WTC11 (cell line): ENCODE measurements at regions not wholly inside any gene's neighbourhood (a gene's known extent, or its start where the extent isn't known, plus 50 kb on each side); places are given as distances from the start of the nearest gene placed in this dataset.

Experiments used
- ATF3 ChIP-seq: sonication (generic); formaldehyde crosslinking; conservative IDR thresholded peaks from 2 replicates; pipeline ENCODE4 v1.8.1; 2022; ENCODE audit warnings: mild to moderate bottlenecking, missing genetic modification reagents
- CBFB ChIP-seq: sonication (generic); formaldehyde crosslinking; IDR thresholded peaks from 2 replicates; pipeline ENCODE4 v1.8.1; 2022; ENCODE audit warnings: mild to moderate bottlenecking, low read depth, missing genetic modification reagents
- CTCF ChIP-seq: fragments of 200-600 bp; IDR thresholded peaks from 2 replicates; pipeline ENCODE4 v1.8.0; 2022; ENCODE audit warnings: antibody characterized with exemption
- IRF2 ChIP-seq: sonication (generic); formaldehyde crosslinking; IDR thresholded peaks from 2 replicates; pipeline ENCODE4 v1.8.0; 2022; ENCODE audit warnings: low read depth, missing genetic modification reagents, borderline replicate concordance
- MAX ChIP-seq: sonication (generic); formaldehyde crosslinking; IDR thresholded peaks from 2 replicates; pipeline ENCODE4 v1.8.0; 2022; ENCODE audit warnings: mild to moderate bottlenecking, missing genetic modification reagents
- MLX ChIP-seq: sonication (generic); formaldehyde crosslinking; IDR thresholded peaks from 2 replicates; pipeline ENCODE4 v1.8.1; 2023; ENCODE audit warnings: mild to moderate bottlenecking, missing genetic modification reagents, moderate library complexity
- NFE2L1 ChIP-seq: sonication (generic); formaldehyde crosslinking; IDR thresholded peaks from 2 replicates; pipeline ENCODE4 v1.8.1; 2023; ENCODE audit warnings: missing genetic modification reagents
- NFYB ChIP-seq: sonication (generic); formaldehyde crosslinking; conservative IDR thresholded peaks from 2 replicates; pipeline ENCODE4 v1.8.0; 2022; ENCODE audit warnings: low read depth, missing genetic modification reagents
- SMAD4 ChIP-seq: sonication (generic); formaldehyde crosslinking; IDR thresholded peaks from 2 replicates; pipeline ENCODE4 v1.8.0; 2022; ENCODE audit warnings: mild to moderate bottlenecking, missing genetic modification reagents
- SP1 ChIP-seq: sonication (generic); formaldehyde crosslinking; conservative IDR thresholded peaks from 2 replicates; pipeline ENCODE4 v1.8.1; 2022; ENCODE audit warnings: missing genetic modification reagents
- ZBTB43 ChIP-seq: sonication (generic); formaldehyde crosslinking; IDR thresholded peaks from 2 replicates; pipeline ENCODE4 v1.8.1; 2023; ENCODE audit warnings: mild to moderate bottlenecking, missing genetic modification reagents
- ZNF317 ChIP-seq: sonication (generic); formaldehyde crosslinking; IDR thresholded peaks from 2 replicates; pipeline ENCODE4 v1.8.1; 2023; ENCODE audit warnings: low read depth, mild to moderate bottlenecking, moderate library complexity, missing genetic modification reagents, borderline replicate concordance
- ZNF512 ChIP-seq: sonication (generic); formaldehyde crosslinking; IDR thresholded peaks from 2 replicates; pipeline ENCODE4 v1.8.1; 2022; ENCODE audit warnings: missing genetic modification reagents, borderline replicate concordance

- no peak for TF ChIP-seq CTCF
- TF ChIP-seq NFE2L1 (CRISPR knock-in tag): no peak
- TF ChIP-seq CBFB (CRISPR knock-in tag): no peak
- no peak for TF ChIP-seq MAX
- TF ChIP-seq NFYB (CRISPR knock-in tag): no peak
- no peak for TF ChIP-seq IRF2
- no peak for TF ChIP-seq SMAD4 (CRISPR knock-in tag)
- TF ChIP-seq SP1 (CRISPR knock-in tag): no peak
- TF ChIP-seq ZNF512: no peak
- no peak for TF ChIP-seq ZNF317 (CRISPR knock-in tag)
- no peak for TF ChIP-seq MLX (CRISPR knock-in tag)
- no peak for TF ChIP-seq ZBTB43 (CRISPR knock-in tag)
- TF ChIP-seq ATF3 (CRISPR knock-in tag): no peak
These were observed 91.1 kb upstream of the CRY1 start for GRCh38 chr12:107184359-107184930.
